SU-DHL-6 (cell line): ENCODE measurements at regions not wholly inside any gene's neighbourhood (a gene's known extent, or its start where the extent isn't known, plus 50 kb on each side); places are given as distances from the start of the nearest gene placed in this dataset.

Experiments used
- EZH2phosphoT487 ChIP-seq: fragments of 200-600 bp; sonication (generic), shearing (Covaris generic); conservative IDR thresholded peaks from 2 replicates; pipeline ENCODE4 v1.6.1; 2018; ENCODE audit warnings: mild to moderate bottlenecking, antibody characterized with exemption, low read length, moderate library complexity, mixed read lengths
- TF ChIP-seq, protein P1 (sequence below): fragments of 200-600 bp; sonication (generic); IDR thresholded peaks from one replicate; pipeline ENCODE4 v1.5.1; 2017; ENCODE audit warnings: antibody characterized with exemption, mild to moderate bottlenecking, low read length, moderate library complexity; ENCODE audit not compliant: insufficient read depth, poor library complexity, severe bottlenecking

DNA sequence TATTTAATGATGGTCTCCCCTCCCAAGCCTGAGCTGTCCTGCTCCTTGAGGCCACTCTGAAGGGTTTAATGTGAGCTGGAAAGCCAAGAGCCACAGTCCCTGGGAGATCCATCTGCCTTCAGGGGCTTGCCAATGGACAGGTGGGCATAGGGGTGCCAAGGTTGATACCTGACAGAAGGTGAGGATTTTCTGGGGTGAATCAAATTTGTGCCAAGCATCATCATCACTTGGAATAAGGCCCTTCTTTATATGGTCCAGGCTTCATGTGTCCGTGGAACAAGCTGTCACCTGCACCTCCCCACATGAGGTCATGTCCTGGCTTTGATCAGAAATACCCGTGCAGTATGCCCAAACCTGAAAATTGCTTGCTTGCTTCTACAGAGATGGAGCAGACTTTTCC lies 71.9 kb upstream of the CTNNB1 start:
- TF ChIP-seq, protein P1, sequence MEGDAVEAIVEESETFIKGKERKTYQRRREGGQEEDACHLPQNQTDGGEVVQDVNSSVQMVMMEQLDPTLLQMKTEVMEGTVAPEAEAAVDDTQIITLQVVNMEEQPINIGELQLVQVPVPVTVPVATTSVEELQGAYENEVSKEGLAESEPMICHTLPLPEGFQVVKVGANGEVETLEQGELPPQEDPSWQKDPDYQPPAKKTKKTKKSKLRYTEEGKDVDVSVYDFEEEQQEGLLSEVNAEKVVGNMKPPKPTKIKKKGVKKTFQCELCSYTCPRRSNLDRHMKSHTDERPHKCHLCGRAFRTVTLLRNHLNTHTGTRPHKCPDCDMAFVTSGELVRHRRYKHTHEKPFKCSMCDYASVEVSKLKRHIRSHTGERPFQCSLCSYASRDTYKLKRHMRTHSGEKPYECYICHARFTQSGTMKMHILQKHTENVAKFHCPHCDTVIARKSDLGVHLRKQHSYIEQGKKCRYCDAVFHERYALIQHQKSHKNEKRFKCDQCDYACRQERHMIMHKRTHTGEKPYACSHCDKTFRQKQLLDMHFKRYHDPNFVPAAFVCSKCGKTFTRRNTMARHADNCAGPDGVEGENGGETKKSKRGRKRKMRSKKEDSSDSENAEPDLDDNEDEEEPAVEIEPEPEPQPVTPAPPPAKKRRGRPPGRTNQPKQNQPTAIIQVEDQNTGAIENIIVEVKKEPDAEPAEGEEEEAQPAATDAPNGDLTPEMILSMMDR = no peak
- TF ChIP-seq EZH2phosphoT487 = no peak
